K562 (cell line): ENCODE measurements at regions not wholly inside any gene's neighbourhood (a gene's known extent, or its start where the extent isn't known, plus 50 kb on each side); places are given as distances from the start of the nearest gene placed in this dataset.

Source experiments
- ATAC-seq: fragments of 200-7000 bp; cut with Tn5 transposase; 3 replicates; pipeline ENCODE4 v1.9.1; 2020; ENCODE audit warnings: moderate library complexity
- BruUV-seq: library from RNA; stranded (reverse); fragments of 400-500 nt; replicated peaks from 2 replicates; lab custom pipeline; 2021; lab: Mats Ljungman, UMichigan
- CTCF ChIA-PET: fragments of 300-600 bp; formaldehyde crosslinking; extraction: SDS; loops from one replicate; lab custom pipeline; 2021; ENCODE audit warnings: low intra/inter-chr PET ratio; lab: Yijun Ruan, JAX
- POLR2A ChIA-PET: fragments of 300-600, 350-650 bp; sonication (Branson Sonifier 250); formaldehyde crosslinking; extraction: SDS; loops from one replicate; lab custom pipeline; 2021; ENCODE audit warnings: antibody characterized with exemption, inconsistent platforms; lab: Yijun Ruan, JAX
- DNase-seq, 4 experiments: peaks; one replicate each; pipeline versions ENCODE4 v3.0.0 to v3.0.0-alpha.2; 2011 to 2018; ENCODE audit warnings: low spot score in 3 of 4, mixed read lengths in 3 of 4; ENCODE audit errors: extremely low read depth in 1 of 4
- FAIRE-seq: peaks from 2 replicates; lab custom pipeline; 2011; peaks lifted over from hg19 to GRCh38; lab: Jason Lieb, UNC
- H2AFZ ChIP-seq: 2 replicates; pipeline ENCODE4 v1.6.0; 2011; ENCODE audit warnings: low read depth, low read length, control low read depth, inconsistent platforms
- H3K27ac ChIP-seq: fragments of 200-600 bp; 3 replicates; pipeline ENCODE4 v1.8.0; 2011; ENCODE audit warnings: low read depth, mild to moderate bottlenecking, control low read depth, inconsistent platforms, low read length, moderate library complexity, mixed read lengths; ENCODE audit errors: extremely low read depth
- H3K27me3 ChIP-seq, 2 experiments: fragments of 300-600 bp in 1 of 2; 2 replicates in 1 of 2; 3 replicates in 1 of 2; pipeline versions ENCODE4 v1.6.0 to v1.8.0; 2011; ENCODE audit warnings: inconsistent platforms in 2 of 2, low read length in 2 of 2, mild to moderate bottlenecking in 1 of 2, mixed read lengths in 1 of 2, moderate library complexity in 1 of 2; ENCODE audit not compliant: control insufficient read depth in 2 of 2, insufficient read depth in 2 of 2
- H3K36me3 ChIP-seq: fragments of 300-600 bp; 3 replicates; pipeline ENCODE4 v1.8.0; 2011; ENCODE audit warnings: mild to moderate bottlenecking, low read length, inconsistent platforms; ENCODE audit not compliant: control insufficient read depth, insufficient read depth
- H3K4me1 ChIP-seq, 2 experiments: fragments of 200-600 bp in 1 of 2; replicated peaks in 1 of 2; 2 replicates in 1 of 2; 3 replicates in 1 of 2; pipeline versions ENCODE4 v1.5.1 to v1.8.0; 2011; ENCODE audit warnings: inconsistent platforms in 2 of 2, low read length in 2 of 2, mild to moderate bottlenecking in 1 of 2, mixed read lengths in 1 of 2, moderate library complexity in 1 of 2; ENCODE audit not compliant: control insufficient read depth in 2 of 2, insufficient read depth in 2 of 2
- H3K4me2 ChIP-seq: 2 replicates; pipeline ENCODE4 v1.6.1; 2011; ENCODE audit warnings: low read length, control low read depth, inconsistent platforms, mixed read lengths; ENCODE audit not compliant: insufficient read depth
- H3K4me3 ChIP-seq: fragments of 200-600 bp; sonication (generic), shearing (Covaris generic); 2 replicates; pipeline ENCODE4 v1.5.1; 2016; ENCODE audit warnings: control low read depth, inconsistent platforms
- H3K79me2 ChIP-seq: fragments of 200-600 bp; 3 replicates; pipeline ENCODE4 v1.8.0; 2011; ENCODE audit warnings: low read length, inconsistent platforms; ENCODE audit not compliant: control insufficient read depth, insufficient read depth
- H3K9ac ChIP-seq, 2 experiments: 2 replicates each; pipeline versions ENCODE4 v1.6.0 to v1.6.1; 2011; ENCODE audit warnings: low read depth in 2 of 2, low read length in 2 of 2, control low read depth in 1 of 2, inconsistent platforms in 1 of 2, mild to moderate bottlenecking in 1 of 2, mixed read lengths in 1 of 2; ENCODE audit not compliant: insufficient read depth in 1 of 2
- H3K9me1 ChIP-seq: one replicate; pipeline ENCODE4 v1.6.0; 2011; ENCODE audit warnings: inconsistent platforms, mild to moderate bottlenecking, low read length, moderate library complexity; ENCODE audit not compliant: control insufficient read depth, insufficient read depth
- H3K9me3 ChIP-seq: replicated peaks from 2 replicates; pipeline ENCODE4 v1.5.1; 2011; ENCODE audit warnings: low read depth, low read length, inconsistent platforms; ENCODE audit not compliant: control insufficient read depth, insufficient read depth
- H4K20me1 ChIP-seq: replicated peaks from 2 replicates; pipeline ENCODE4 v1.6.1; 2011; ENCODE audit warnings: low read length, inconsistent platforms, mixed read lengths; ENCODE audit not compliant: control insufficient read depth, insufficient read depth
- FUS ChIP-seq: fragments of 200-400 bp; formaldehyde crosslinking; optimal IDR thresholded peaks from 2 replicates; pipeline ENCODE3; 2017; ENCODE audit warnings: low read depth, low read length
- GTF2A2 ChIP-seq: IDR thresholded peaks from 2 replicates; pipeline ENCODE4 v1.6.1; 2016; ENCODE audit warnings: mild to moderate bottlenecking, missing genetic modification characterization, missing compliant biosample characterization
- HMGN3 ChIP-seq: IDR thresholded peaks from 2 replicates; pipeline ENCODE4 v1.6.1; 2011; ENCODE audit warnings: borderline replicate concordance, low read depth, mild to moderate bottlenecking, mixed read lengths, low read length; ENCODE audit not compliant: insufficient read length; ENCODE audit errors: extremely low read depth
- ID3 ChIP-seq, 2 experiments: fragments of 250-450 bp in 1 of 2; fragments of 450-650 bp in 1 of 2; sonication (Bioruptor Pico) in 1 of 2; IDR thresholded peaks; 2 replicates each; pipeline versions ENCODE4 v1.6.1 to v1.8.0; 2016 to 2021; ENCODE audit warnings: mild to moderate bottlenecking in 2 of 2, moderate library complexity in 2 of 2, missing compliant biosample characterization in 1 of 2, missing genetic modification characterization in 1 of 2
- KHSRP ChIP-seq: fragments of 450-650 bp; IDR thresholded peaks from 2 replicates; pipeline ENCODE4 v1.6.1; 2017
- MLX ChIP-seq, 2 experiments: fragments of 450-650 bp in 1 of 2; sonication (generic) in 1 of 2; formaldehyde crosslinking; conservative IDR thresholded peaks; 2 replicates each; pipeline versions ENCODE4 v1.4.0 to v1.8.1; 2020 to 2022; ENCODE audit warnings: mild to moderate bottlenecking in 1 of 2, missing genetic modification reagents in 1 of 2
- ZNF184 ChIP-seq: sonication (generic); formaldehyde crosslinking; IDR thresholded peaks from 2 replicates; pipeline ENCODE4 v1.5.0; 2020; ENCODE audit warnings: missing genetic modification reagents
- ZNF75A ChIP-seq: fragments of 450-650 bp; formaldehyde crosslinking; IDR thresholded peaks from 2 replicates; pipeline ENCODE4 v1.4.0; 2020; ENCODE audit warnings: mild to moderate bottlenecking
- WGBS: fragments of 100-300 bp; shearing (Covaris generic); methylation state at CpG from one replicate; pipeline ENCODE4 v1.1.6; 2016; ENCODE audit warnings: low coverage, mixed read lengths; ENCODE audit not compliant: insufficient coverage; ENCODE audit errors: missing lambda C conversion rate; 5-methylcytosine and 5-hydroxymethylcytosine counted together
- in situ Hi-C: fragments of 300-500 bp; cut with MboI; formaldehyde crosslinking; loops from 4 replicates; pipeline ENCODE4 v1.15.0; 2018; ENCODE audit warnings: inconsistent platforms, mixed read lengths
- intact Hi-C: fragments of 100-400 bp; cut with micrococcal nuclease; formaldehyde crosslinking; loops from 2 replicates; pipeline ENCODE4 v1.14.2; 2022

- Histone ChIP-seq H3K27ac (no peak overlapping the region), H2AFZ (no peak overlapping the region), H4K20me1 (no peaks in the 10 kb centered on the region), H3K9me3 (no peaks in the 10 kb centered on the region), H3K9ac (no peak overlapping the region), H3K4me2 (no peak overlapping the region), H3K4me3 (no peak overlapping the region)
- BruUV-seq, result no TSS peak
- WGBS, result 41% methylated on average over 3 of the region's 3 CpGs
- ATAC-seq (no peak), DNase-seq (no peak), FAIRE-seq (no peak)
- POLR2A ChIA-PET, result no interaction called here
- in situ Hi-C loops, result loop anchor here (10.0 kb wide), 1 partner anchor 419 kb away; no protein-coding TSS in a partner anchor
- TF ChIP-seq GTF2A2 (no peak), FUS (no peak), MLX (CRISPR knock-in tag; conservative IDR thresholded peaks at IDR 0.05) (no peak), ID3 (CRISPR knock-in tag; IDR thresholded peaks at IDR 0.05) (no peak), ID3 (tag; IDR thresholded peaks at IDR 0.05) (no peak), HMGN3 (no peak), KHSRP (no peak), ZNF184 (CRISPR knock-in tag) (no peak), ZNF75A (no peak)
- TF ChIP-seq, all 486 proteins: peak for 0
- no peaks in the 10 kb centered on the region for H3K9me1 ChIP-seq
- no peaks in the 10 kb centered on the region for H3K27me3 ChIP-seq
- no peaks in the 10 kb centered on the region for H3K79me2 ChIP-seq
- H3K36me3 ChIP-seq, result no peaks in the 10 kb centered on the region
- CTCF ChIA-PET, result no interaction called here
- no peaks in the 10 kb centered on the region for H3K4me1 ChIP-seq
- intact Hi-C loops, result no loop called here
Measured at GRCh38 chr4:81833576-81833975, 361.9 kb upstream of the RASGEF1B start.
